ENCODE measurements at regions not wholly inside any gene's neighbourhood (a gene's known extent, or its start where the extent isn't known, plus 50 kb on each side); places are given as distances from the start of the nearest gene placed in this dataset.

- TF ChIP-seq, protein P1, sequence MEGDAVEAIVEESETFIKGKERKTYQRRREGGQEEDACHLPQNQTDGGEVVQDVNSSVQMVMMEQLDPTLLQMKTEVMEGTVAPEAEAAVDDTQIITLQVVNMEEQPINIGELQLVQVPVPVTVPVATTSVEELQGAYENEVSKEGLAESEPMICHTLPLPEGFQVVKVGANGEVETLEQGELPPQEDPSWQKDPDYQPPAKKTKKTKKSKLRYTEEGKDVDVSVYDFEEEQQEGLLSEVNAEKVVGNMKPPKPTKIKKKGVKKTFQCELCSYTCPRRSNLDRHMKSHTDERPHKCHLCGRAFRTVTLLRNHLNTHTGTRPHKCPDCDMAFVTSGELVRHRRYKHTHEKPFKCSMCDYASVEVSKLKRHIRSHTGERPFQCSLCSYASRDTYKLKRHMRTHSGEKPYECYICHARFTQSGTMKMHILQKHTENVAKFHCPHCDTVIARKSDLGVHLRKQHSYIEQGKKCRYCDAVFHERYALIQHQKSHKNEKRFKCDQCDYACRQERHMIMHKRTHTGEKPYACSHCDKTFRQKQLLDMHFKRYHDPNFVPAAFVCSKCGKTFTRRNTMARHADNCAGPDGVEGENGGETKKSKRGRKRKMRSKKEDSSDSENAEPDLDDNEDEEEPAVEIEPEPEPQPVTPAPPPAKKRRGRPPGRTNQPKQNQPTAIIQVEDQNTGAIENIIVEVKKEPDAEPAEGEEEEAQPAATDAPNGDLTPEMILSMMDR (conservative IDR thresholded peaks at IDR 0.05; ENCODE audit: low read depth, low read length): no peak
- no peak for TF ChIP-seq EZH2 (IDR thresholded peaks at IDR 0.05; ENCODE audit: borderline replicate concordance, low read depth, low read length, poor library complexity, severe bottlenecking)
- Histone ChIP-seq H3K27me3 (replicated peaks; ENCODE audit: insufficient read depth, low read depth, low read length, poor library complexity) (no peaks in the 10 kb centered on the region), H3K4me3 (ENCODE audit: low read depth, low read length, poor library complexity, severe bottlenecking) (no peak overlapping the region), H3K9me3 (ENCODE audit: low read depth, low read length, poor library complexity, severe bottlenecking) (no peaks in the 10 kb centered on the region), H3K36me3 (ENCODE audit: insufficient read depth, low read length, poor library complexity, severe bottlenecking) (no peaks in the 10 kb centered on the region), H3K27ac (ENCODE audit: low read depth, low read length, poor library complexity, severe bottlenecking) (no peak overlapping the region), H3K4me1 (ENCODE audit: insufficient read depth, low read length, poor library complexity, severe bottlenecking) (no peaks in the 10 kb centered on the region)
- ChIA-PET POLR2A (ENCODE audit: low non-redundant PET) (no interaction called here), CTCF (no interaction called here)
- no peak for DNase-seq (ENCODE audit: low spot score)
- intact Hi-C loops (cut with micrococcal nuclease; ENCODE audit: unreplicated experiment): no loop called here
- BruUV-seq (replicated peaks): no TSS peak
Observed at GRCh38 chr17:70278844-70279462, 109.6 kb downstream of the KCNJ2 start.

DNA sequence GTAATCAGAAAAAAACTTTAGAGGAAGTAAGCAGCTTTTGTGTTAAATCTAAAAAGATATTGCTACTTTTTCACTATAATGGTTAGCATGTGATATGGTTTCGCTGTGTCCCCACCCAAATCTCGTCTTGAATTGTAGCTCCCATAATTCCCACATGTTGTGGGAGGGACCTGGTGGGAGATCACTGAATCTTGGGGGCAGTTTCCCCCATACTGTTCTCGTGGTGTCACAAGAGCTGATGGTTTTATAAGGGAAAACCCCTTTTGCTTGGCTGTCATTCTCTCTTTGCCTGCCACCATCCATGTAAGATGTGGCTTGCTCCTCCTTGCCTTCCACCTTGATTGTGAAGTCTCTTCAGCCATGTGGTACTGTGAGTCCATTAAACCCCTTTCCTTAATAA is 117.1 kb downstream of the KCNJ2 start:
- POLR2A ChIA-PET (ENCODE audit: low non-redundant PET): no interaction called here
- CTCF ChIA-PET: interaction anchor here (0.7 kb wide), 1 partner anchor 13 kb away, joined by 3 read pairs; no protein-coding TSS in a partner anchor
- no peaks in the 10 kb centered on the region for H3K36me3 ChIP-seq (ENCODE audit: insufficient read depth, low read length, poor library complexity, severe bottlenecking)
- no peak overlapping the region for H3K27ac ChIP-seq (ENCODE audit: low read depth, low read length, poor library complexity, severe bottlenecking)
- H3K4me1 ChIP-seq (ENCODE audit: insufficient read depth, low read length, poor library complexity, severe bottlenecking): no peaks in the 10 kb centered on the region
- H3K4me3 ChIP-seq (ENCODE audit: low read depth, low read length, poor library complexity, severe bottlenecking): no peak overlapping the region
- no peak for DNase-seq (ENCODE audit: low spot score)
- H3K9me3 ChIP-seq (ENCODE audit: low read depth, low read length, poor library complexity, severe bottlenecking): no peaks in the 10 kb centered on the region
- intact Hi-C loops (cut with micrococcal nuclease; ENCODE audit: unreplicated experiment): no loop called here
- TF ChIP-seq, protein P1 (conservative IDR thresholded peaks at IDR 0.05; ENCODE audit: low read depth, low read length): no peak
- TF ChIP-seq EZH2 (IDR thresholded peaks at IDR 0.05; ENCODE audit: borderline replicate concordance, low read depth, low read length, poor library complexity, severe bottlenecking): no peak
- H3K27me3 ChIP-seq (replicated peaks; ENCODE audit: insufficient read depth, low read depth, low read length, poor library complexity): peaks cover 3% of the 10 kb centered on the region
- no TSS peak for BruUV-seq (replicated peaks)

DNA sequence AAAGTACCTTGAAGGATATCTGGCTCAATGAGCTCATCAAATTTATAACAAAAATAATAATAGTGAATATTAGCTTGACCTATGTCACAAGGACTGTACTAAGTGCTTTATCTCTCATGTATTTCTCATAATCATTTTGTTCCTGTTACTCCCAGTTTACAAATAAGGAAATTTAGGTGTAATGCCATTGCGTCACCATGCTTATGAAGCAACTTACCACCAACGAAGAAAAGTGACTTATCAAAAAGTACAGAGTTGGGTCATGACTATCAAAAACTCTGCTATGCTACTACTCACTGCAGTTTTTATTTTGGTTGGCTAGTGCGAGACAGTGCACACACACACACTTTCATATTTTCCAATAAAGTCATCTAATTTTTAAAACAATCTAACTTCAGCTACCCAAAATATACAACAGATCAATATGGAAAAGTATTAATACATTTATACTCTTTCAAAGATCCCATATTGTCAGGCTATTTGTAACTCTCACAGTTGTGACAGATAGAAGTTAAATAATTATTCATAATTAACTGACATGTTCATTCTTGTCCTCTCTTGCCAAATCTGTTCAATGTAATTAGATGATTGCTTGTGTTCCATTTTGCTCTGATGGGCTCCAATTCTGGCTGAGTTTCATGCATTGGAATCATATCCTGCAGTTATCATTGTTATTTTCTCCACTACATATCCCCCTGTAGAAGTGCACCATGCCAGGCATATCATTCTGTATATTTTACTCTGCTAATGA is 119.4 kb downstream of the KCNJ2 start:
- no peaks in the 10 kb centered on the region for H3K36me3 ChIP-seq (ENCODE audit: insufficient read depth, low read length, poor library complexity, severe bottlenecking)
- intact Hi-C loops (cut with micrococcal nuclease; ENCODE audit: unreplicated experiment): no loop called here
- H3K9me3 ChIP-seq (ENCODE audit: low read depth, low read length, poor library complexity, severe bottlenecking): no peaks in the 10 kb centered on the region
- POLR2A ChIA-PET (ENCODE audit: low non-redundant PET): interaction anchor here (0.6 kb wide), 1 partner anchor 99 kb away, joined by 3 read pairs; no protein-coding TSS in a partner anchor
- CTCF ChIA-PET: no interaction called here
- H3K4me1 ChIP-seq (ENCODE audit: insufficient read depth, low read length, poor library complexity, severe bottlenecking): no peaks in the 10 kb centered on the region
- H3K4me3 ChIP-seq (ENCODE audit: low read depth, low read length, poor library complexity, severe bottlenecking): no peak overlapping the region
- no peak for DNase-seq (ENCODE audit: low spot score)
- H3K27me3 ChIP-seq (replicated peaks; ENCODE audit: insufficient read depth, low read depth, low read length, poor library complexity): peaks cover 3% of the 10 kb centered on the region
- no peak overlapping the region for H3K27ac ChIP-seq (ENCODE audit: low read depth, low read length, poor library complexity, severe bottlenecking)
- TF ChIP-seq EZH2 (IDR thresholded peaks at IDR 0.05; ENCODE audit: borderline replicate concordance, low read depth, low read length, poor library complexity, severe bottlenecking): no peak
- TF ChIP-seq, protein P1 (conservative IDR thresholded peaks at IDR 0.05; ENCODE audit: low read depth, low read length): no peak
- BruUV-seq (replicated peaks): no TSS peak
